Left ventricle myocardium inferior (tissue), 1 donor: ENCODE measurements at regions not wholly inside any gene's neighbourhood (a gene's known extent, or its start where the extent isn't known, plus 50 kb on each side); places are given as distances from the start of the nearest gene placed in this dataset.

Source experiments
- DNase-seq: peaks from one replicate; pipeline ENCODE4 v3.0.0-alpha.2; 2020
- H3K27ac ChIP-seq: fragments of 200-600 bp; replicated peaks from 2 replicates; pipeline ENCODE4 v1.8.0; 2021
- H3K27me3 ChIP-seq: fragments of 200-600 bp; 2 replicates; pipeline ENCODE4 v1.8.0; 2021; ENCODE audit warnings: low read depth
- H3K36me3 ChIP-seq: fragments of 200-600 bp; 2 replicates; pipeline ENCODE4 v1.8.0; 2021
- H3K4me1 ChIP-seq: fragments of 200-600 bp; 2 replicates; pipeline ENCODE4 v1.8.0; 2021
- H3K4me3 ChIP-seq: fragments of 200-600 bp; 2 replicates; pipeline ENCODE4 v1.8.0; 2021; ENCODE audit warnings: mild to moderate bottlenecking, moderate library complexity
- H3K9me3 ChIP-seq: fragments of 200-600 bp; replicated peaks from 2 replicates; pipeline ENCODE4 v1.8.0; 2021
- CTCF ChIP-seq: fragments of 200-600 bp; IDR thresholded peaks from 2 replicates; pipeline ENCODE4 v1.8.0; 2021; ENCODE audit warnings: antibody characterized with exemption, mild to moderate bottlenecking, borderline replicate concordance
- intact Hi-C: fragments of 100-400 bp; cut with micrococcal nuclease; formaldehyde crosslinking; loops from one replicate; pipeline ENCODE4 v1.11.0; 2022
- donor health status: DM: no; HTN: yes; CAD: no; lungs with severe emphysema.

GRCh38 chr7:155863721-155864151 is 51.5 kb upstream of the SHH start:
- no peaks in the 10 kb centered on the region for H3K36me3 ChIP-seq
- H3K4me1 ChIP-seq, result peaks cover 12% of the 10 kb centered on the region
- DNase-seq, result no peak
- H3K4me3 ChIP-seq, result no peak overlapping the region
- no peak for TF ChIP-seq CTCF
- intact Hi-C loops, result no loop called here
- H3K9me3 ChIP-seq, result no peaks in the 10 kb centered on the region
- peaks cover 66% of the 10 kb centered on the region for H3K27me3 ChIP-seq
- no peak overlapping the region for H3K27ac ChIP-seq

GRCh38 chr7:155862123-155862892 is 50.0 kb upstream of the SHH start:
- Histone ChIP-seq H3K36me3 (no peaks in the 10 kb centered on the region), H3K9me3 (no peaks in the 10 kb centered on the region), H3K4me1 (peaks cover 12% of the 10 kb centered on the region), H3K27ac (no peak overlapping the region), H3K4me3 (no peak overlapping the region), H3K27me3 (peaks cover 62% of the 10 kb centered on the region)
- DNase-seq, result no peak
- intact Hi-C loops, result no loop called here
- no peak for TF ChIP-seq CTCF
